Coronary artery (tissue), 2 donors: ENCODE measurements at regions not wholly inside any gene's neighbourhood (a gene's known extent, or its start where the extent isn't known, plus 50 kb on each side); places are given as distances from the start of the nearest gene placed in this dataset.
"Not testable (repeated sequence)": the region's sequence is repeated elsewhere in the genome, so short reads cannot be mapped to it uniquely, and the experiment has no call there.

Experiments
- DNase-seq: peaks from one replicate; pipeline ENCODE4 v3.0.0-alpha.2; 2017; ENCODE audit warnings: low spot score
- H3K27ac ChIP-seq, 2 donors: fragments of 200-600 bp; sonication (generic); one replicate each; pipeline ENCODE4 v1.5.1; 2016 to 2019
- H3K4me3 ChIP-seq: fragments of 200-600 bp; sonication (generic); 2 replicates; pipeline ENCODE4 v1.5.1; 2016; ENCODE audit warnings: mild to moderate bottlenecking, moderate library complexity
- CTCF ChIP-seq: fragments of 200-600 bp; sonication (generic); IDR thresholded peaks from one replicate; pipeline ENCODE4 v1.5.1; 2019; ENCODE audit warnings: antibody characterized with exemption

GRCh38 chr18:40272630-40273231 lies 1682.3 kb upstream of the PIK3C3 start:
- H3K27ac ChIP-seq: no peak overlapping the region

GRCh38 chr18:40259115-40259835 lies 1695.8 kb upstream of the PIK3C3 start:
- Histone ChIP-seq H3K27ac (no peak overlapping the region), H3K4me3 (no peak overlapping the region)
- no peak for TF ChIP-seq CTCF
- DNase-seq: no peak

More at GRCh38 chr18:40272630-40273231, 1682.3 kb upstream of the PIK3C3 start:
- TF ChIP-seq CTCF: no peak
- no peak for DNase-seq
- no peak overlapping the region for H3K4me3 ChIP-seq

- no peak overlapping the region for H3K27ac ChIP-seq
Measured at GRCh38 chr18:40258311-40258710, 1696.7 kb upstream of the PIK3C3 start.

GRCh38 chr18:40250236-40250635 lies 1704.8 kb upstream of the PIK3C3 start:
- Histone ChIP-seq H3K27ac (no peak overlapping the region), H3K4me3 (no peak overlapping the region)
- TF ChIP-seq CTCF: no peak
- DNase-seq: no peak

More at GRCh38 chr18:40258311-40258710, 1696.7 kb upstream of the PIK3C3 start:
- no peak overlapping the region for H3K4me3 ChIP-seq
- no peak for DNase-seq
- no peak for TF ChIP-seq CTCF

GRCh38 chr18:40249390-40250080 lies 1705.5 kb upstream of the PIK3C3 start:
- H3K4me3 ChIP-seq: no peak overlapping the region
- H3K27ac ChIP-seq: no peak overlapping the region
- DNase-seq: no peak
- TF ChIP-seq CTCF: no peak

- H3K27ac ChIP-seq, H3K4me3 ChIP-seq, DNase-seq: not testable (repeated sequence)
Measured at GRCh38 chr18:40245612-40246011, 1709.4 kb upstream of the PIK3C3 start.

GRCh38 chr18:40243607-40244006 lies 1711.4 kb upstream of the PIK3C3 start:
- no peak for TF ChIP-seq CTCF
- DNase-seq: no peak
- H3K4me3 ChIP-seq: no peak overlapping the region
- no peak overlapping the region for H3K27ac ChIP-seq
